ENCODE measurements at regions not wholly inside any gene's neighbourhood (a gene's known extent, or its start where the extent isn't known, plus 50 kb on each side); places are given as distances from the start of the nearest gene placed in this dataset.

DNA sequence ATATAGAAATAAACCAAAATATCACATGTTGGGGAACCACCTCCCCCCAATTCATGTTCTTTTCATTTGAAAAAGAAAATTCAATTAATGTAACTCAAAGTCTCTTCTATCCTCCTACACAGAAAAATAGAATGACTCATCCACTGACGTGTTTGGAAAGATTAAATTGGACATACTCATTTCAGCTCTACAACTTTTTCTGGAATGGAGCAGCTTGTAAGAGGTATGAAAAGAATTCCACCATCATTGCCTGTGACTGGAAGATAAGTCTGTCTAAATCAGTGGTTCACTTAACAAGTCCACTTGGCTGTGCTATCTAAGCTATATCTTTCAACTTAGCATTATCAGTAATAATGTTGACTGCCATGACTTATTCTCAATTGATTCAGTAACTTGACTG lies 702.3 kb downstream of the BRINP3 start:
- no peak overlapping the region for H3K4me3 ChIP-seq
- FAIRE-seq (peak; percentile 68), ATAC-seq (peak; percentile 66 to 78; a peak in 4 of 6 replicates), DNase-seq (ENCODE audit: low read depth in 1 of 2, low spot score in 1 of 2) (peak in 1 of 2 experiments; percentile 50)
- 0 out of 6 replicates have a peak overlapping the region, but pooled peaks of 1 of the 2 experiments have one; percentile 16 for H3K27ac ChIP-seq
- H3K4me2 ChIP-seq = peak overlapping the region; percentile 60
- WGBS (ENCODE audit: missing lambda C conversion rate) = 8% methylated on average over 1 of the region's 1 CpG
- H3K4me1 ChIP-seq = peaks cover 19% of the 10 kb centered on the region; the same call in 2 of the 3 replicates
- no peaks in the 10 kb centered on the region for H3K9me3 ChIP-seq
- POLR2A ChIA-PET = no interaction called here
- TF ChIP-seq GATA3 (IDR thresholded peaks at IDR 0.05; ENCODE audit: borderline replicate concordance) = no peak
- TF ChIP-seq HEYL (CRISPR knock-in tag; IDR thresholded peaks at IDR 0.05) = no peak
- TF ChIP-seq, protein P1, sequence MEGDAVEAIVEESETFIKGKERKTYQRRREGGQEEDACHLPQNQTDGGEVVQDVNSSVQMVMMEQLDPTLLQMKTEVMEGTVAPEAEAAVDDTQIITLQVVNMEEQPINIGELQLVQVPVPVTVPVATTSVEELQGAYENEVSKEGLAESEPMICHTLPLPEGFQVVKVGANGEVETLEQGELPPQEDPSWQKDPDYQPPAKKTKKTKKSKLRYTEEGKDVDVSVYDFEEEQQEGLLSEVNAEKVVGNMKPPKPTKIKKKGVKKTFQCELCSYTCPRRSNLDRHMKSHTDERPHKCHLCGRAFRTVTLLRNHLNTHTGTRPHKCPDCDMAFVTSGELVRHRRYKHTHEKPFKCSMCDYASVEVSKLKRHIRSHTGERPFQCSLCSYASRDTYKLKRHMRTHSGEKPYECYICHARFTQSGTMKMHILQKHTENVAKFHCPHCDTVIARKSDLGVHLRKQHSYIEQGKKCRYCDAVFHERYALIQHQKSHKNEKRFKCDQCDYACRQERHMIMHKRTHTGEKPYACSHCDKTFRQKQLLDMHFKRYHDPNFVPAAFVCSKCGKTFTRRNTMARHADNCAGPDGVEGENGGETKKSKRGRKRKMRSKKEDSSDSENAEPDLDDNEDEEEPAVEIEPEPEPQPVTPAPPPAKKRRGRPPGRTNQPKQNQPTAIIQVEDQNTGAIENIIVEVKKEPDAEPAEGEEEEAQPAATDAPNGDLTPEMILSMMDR (IDR thresholded peaks at IDR 0.05) = no peak
- 0 out of 2 replicates have a peak, but pooled peaks have one; percentile 25 for TF ChIP-seq FOSL2 (IDR thresholded peaks at IDR 0.05)
- TF ChIP-seq FOSL2 (CRISPR knock-in tag; IDR thresholded peaks at IDR 0.05) = peak; percentile 89
- CTCF ChIA-PET = no interaction called here

DNA sequence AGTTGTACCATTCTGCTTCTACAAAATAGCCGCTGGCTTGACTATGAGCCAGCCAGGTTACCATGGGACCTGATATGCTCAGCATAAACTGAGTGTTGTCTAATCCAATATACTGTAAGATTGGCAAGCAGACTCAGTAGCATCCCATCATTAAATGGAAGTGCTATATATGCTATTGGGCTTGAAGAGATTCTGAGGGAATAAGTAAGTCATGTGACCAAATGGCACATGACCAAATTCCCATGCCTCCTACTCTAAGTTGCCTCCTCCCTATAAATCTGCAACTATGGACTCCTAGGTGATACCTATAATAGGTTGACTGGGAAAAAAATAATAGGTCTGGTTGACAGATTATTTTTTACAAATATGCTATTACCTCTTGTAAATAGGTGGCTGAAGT lies 698.6 kb downstream of the BRINP3 start:
- 94% methylated on average over 1 of the region's 1 CpG for WGBS (ENCODE audit: missing lambda C conversion rate)
- Histone ChIP-seq H3K9me3 (no peaks in the 10 kb centered on the region), H3K4me2 (no peak overlapping the region), H3K27ac (no peak overlapping the region), H3K4me1 (peaks cover 17% of the 10 kb centered on the region; the same call in 2 of the 3 replicates), H3K4me3 (no peak overlapping the region)
- no peak for ATAC-seq
- TF ChIP-seq, protein P2, sequence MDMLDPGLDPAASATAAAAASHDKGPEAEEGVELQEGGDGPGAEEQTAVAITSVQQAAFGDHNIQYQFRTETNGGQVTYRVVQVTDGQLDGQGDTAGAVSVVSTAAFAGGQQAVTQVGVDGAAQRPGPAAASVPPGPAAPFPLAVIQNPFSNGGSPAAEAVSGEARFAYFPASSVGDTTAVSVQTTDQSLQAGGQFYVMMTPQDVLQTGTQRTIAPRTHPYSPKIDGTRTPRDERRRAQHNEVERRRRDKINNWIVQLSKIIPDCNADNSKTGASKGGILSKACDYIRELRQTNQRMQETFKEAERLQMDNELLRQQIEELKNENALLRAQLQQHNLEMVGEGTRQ (IDR thresholded peaks at IDR 0.05) = peak; percentile 51
- TF ChIP-seq CHD2 (IDR thresholded peaks at IDR 0.05; ENCODE audit: low read length, partially characterized antibody) = no peak
- DNase-seq (ENCODE audit: low read depth in 1 of 2, low spot score in 1 of 2) = no peak
- CTCF ChIA-PET = no interaction called here
- no peak for FAIRE-seq
- POLR2A ChIA-PET = no interaction called here

DNA sequence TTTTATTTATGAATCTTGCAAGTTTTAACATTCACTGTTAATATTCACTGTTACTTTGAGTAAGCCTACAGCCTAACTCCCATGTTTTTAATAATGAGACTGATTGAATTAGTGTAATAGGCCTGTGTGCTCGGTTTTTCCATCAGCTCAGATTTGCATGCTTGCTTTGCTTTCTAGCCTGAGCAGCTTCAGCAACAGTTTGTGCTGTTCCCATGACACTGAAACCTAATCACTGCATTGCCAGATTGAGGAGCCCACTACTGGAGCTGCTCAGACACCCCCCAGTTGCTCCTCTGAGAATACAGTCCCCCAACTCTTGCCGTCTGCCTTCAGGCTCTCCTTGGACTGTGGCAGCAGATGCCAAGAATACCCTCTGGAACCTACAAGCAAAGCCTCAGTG lies 695.4 kb downstream of the BRINP3 start:
- no peak overlapping the region for H3K27ac ChIP-seq
- TF ChIP-seq RAD21 (conservative IDR thresholded peaks at IDR 0.05 in 1 of 2, IDR thresholded peaks at IDR 0.05 in 1 of 2) = no peak
- TF ChIP-seq, protein P3, sequence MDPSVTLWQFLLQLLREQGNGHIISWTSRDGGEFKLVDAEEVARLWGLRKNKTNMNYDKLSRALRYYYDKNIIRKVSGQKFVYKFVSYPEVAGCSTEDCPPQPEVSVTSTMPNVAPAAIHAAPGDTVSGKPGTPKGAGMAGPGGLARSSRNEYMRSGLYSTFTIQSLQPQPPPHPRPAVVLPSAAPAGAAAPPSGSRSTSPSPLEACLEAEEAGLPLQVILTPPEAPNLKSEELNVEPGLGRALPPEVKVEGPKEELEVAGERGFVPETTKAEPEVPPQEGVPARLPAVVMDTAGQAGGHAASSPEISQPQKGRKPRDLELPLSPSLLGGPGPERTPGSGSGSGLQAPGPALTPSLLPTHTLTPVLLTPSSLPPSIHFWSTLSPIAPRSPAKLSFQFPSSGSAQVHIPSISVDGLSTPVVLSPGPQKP (IDR thresholded peaks at IDR 0.05; ENCODE audit: low read depth, low read length) = no peak
- TF ChIP-seq, protein P4, sequence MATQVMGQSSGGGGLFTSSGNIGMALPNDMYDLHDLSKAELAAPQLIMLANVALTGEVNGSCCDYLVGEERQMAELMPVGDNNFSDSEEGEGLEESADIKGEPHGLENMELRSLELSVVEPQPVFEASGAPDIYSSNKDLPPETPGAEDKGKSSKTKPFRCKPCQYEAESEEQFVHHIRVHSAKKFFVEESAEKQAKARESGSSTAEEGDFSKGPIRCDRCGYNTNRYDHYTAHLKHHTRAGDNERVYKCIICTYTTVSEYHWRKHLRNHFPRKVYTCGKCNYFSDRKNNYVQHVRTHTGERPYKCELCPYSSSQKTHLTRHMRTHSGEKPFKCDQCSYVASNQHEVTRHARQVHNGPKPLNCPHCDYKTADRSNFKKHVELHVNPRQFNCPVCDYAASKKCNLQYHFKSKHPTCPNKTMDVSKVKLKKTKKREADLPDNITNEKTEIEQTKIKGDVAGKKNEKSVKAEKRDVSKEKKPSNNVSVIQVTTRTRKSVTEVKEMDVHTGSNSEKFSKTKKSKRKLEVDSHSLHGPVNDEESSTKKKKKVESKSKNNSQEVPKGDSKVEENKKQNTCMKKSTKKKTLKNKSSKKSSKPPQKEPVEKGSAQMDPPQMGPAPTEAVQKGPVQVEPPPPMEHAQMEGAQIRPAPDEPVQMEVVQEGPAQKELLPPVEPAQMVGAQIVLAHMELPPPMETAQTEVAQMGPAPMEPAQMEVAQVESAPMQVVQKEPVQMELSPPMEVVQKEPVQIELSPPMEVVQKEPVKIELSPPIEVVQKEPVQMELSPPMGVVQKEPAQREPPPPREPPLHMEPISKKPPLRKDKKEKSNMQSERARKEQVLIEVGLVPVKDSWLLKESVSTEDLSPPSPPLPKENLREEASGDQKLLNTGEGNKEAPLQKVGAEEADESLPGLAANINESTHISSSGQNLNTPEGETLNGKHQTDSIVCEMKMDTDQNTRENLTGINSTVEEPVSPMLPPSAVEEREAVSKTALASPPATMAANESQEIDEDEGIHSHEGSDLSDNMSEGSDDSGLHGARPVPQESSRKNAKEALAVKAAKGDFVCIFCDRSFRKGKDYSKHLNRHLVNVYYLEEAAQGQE (IDR thresholded peaks at IDR 0.05) = no peak
- no peak for TF ChIP-seq ESRRA (IDR thresholded peaks at IDR 0.05; ENCODE audit: borderline replicate concordance, low read length)
- TF ChIP-seq, protein P1 (IDR thresholded peaks at IDR 0.05) = no peak
- no peak for TF ChIP-seq TFCP2L1 (CRISPR knock-in tag; IDR thresholded peaks at IDR 0.05)
- TF ChIP-seq JUNB (IDR thresholded peaks at IDR 0.05) = no peak
- TF ChIP-seq, protein P5, sequence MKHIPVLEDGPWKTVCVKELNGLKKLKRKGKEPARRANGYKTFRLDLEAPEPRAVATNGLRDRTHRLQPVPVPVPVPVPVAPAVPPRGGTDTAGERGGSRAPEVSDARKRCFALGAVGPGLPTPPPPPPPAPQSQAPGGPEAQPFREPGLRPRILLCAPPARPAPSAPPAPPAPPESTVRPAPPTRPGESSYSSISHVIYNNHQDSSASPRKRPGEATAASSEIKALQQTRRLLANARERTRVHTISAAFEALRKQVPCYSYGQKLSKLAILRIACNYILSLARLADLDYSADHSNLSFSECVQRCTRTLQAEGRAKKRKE (CRISPR knock-in tag; IDR thresholded peaks at IDR 0.05; ENCODE audit: low read depth) = no peak
- no peak for TF ChIP-seq FOXS1 (CRISPR knock-in tag; IDR thresholded peaks at IDR 0.05)
- no peak for TF ChIP-seq CBX8 (IDR thresholded peaks at IDR 0.05)
- TF ChIP-seq SREBF2 (IDR thresholded peaks at IDR 0.05) = no peak
- no peak overlapping the region for H3K4me3 ChIP-seq
- DNase-seq (ENCODE audit: low read depth in 1 of 2, low spot score in 1 of 2) (no peak), ATAC-seq (no peak), FAIRE-seq (no peak)
- CTCF ChIA-PET = no interaction called here
- no peak overlapping the region for H3K4me2 ChIP-seq
- 60% methylated on average over 2 of the region's 2 CpGs for WGBS (ENCODE audit: missing lambda C conversion rate)
- POLR2A ChIA-PET = no interaction called here
- H3K9me3 ChIP-seq = no peaks in the 10 kb centered on the region
- no peaks in the 10 kb centered on the region for H3K4me1 ChIP-seq

All from A549 (cell line).